Ishikawa (cell line): ENCODE measurements at regions not wholly inside any gene's neighbourhood (a gene's known extent, or its start where the extent isn't known, plus 50 kb on each side); places are given as distances from the start of the nearest gene placed in this dataset.

Source experiments
- CEBPB ChIP-seq: IDR thresholded peaks from 2 replicates; pipeline ENCODE4 v1.6.1; 2012
- EP300 ChIP-seq: IDR thresholded peaks from 2 replicates; pipeline ENCODE4 v1.6.1; 2012; ENCODE audit warnings: borderline replicate concordance
- FOXM1 ChIP-seq: IDR thresholded peaks from 2 replicates; pipeline ENCODE4 v1.6.1; 2012; ENCODE audit warnings: low read depth, borderline replicate concordance
- MAX ChIP-seq: IDR thresholded peaks from 2 replicates; pipeline ENCODE4 v1.6.1; 2012
- RAD21 ChIP-seq: IDR thresholded peaks from 2 replicates; pipeline ENCODE4 v1.6.1; 2012; ENCODE audit warnings: low read depth
- YY1 ChIP-seq: IDR thresholded peaks from 2 replicates; pipeline ENCODE4 v1.6.1; 2012; ENCODE audit warnings: low read depth

DNA sequence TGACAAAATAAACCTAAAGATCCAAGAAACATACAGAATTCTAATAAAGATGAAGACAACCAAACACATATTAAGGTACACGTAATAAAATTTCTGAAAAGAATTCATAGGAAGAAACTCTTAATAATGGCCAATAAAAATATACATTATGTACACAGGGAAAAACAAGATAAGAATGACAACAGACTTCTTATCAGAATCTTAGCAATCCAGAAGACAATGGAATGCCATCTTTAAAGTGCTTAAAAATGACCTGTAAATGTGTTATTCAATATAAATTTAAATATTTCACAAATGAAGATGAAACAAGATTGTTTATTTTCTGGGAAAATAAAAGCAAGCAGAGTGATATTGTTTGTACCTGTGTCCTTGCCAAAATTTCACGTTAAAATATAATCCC, 530.4 kb upstream of the PTBP2 start:
- no peak for TF ChIP-seq EP300
- no peak for TF ChIP-seq MAX
- no peak for TF ChIP-seq RAD21
- TF ChIP-seq YY1: no peak
- no peak for TF ChIP-seq CEBPB
- TF ChIP-seq FOXM1: no peak
